ENCODE measurements at regions not wholly inside any gene's neighbourhood (a gene's known extent, or its start where the extent isn't known, plus 50 kb on each side); places are given as distances from the start of the nearest gene placed in this dataset.

DNA sequence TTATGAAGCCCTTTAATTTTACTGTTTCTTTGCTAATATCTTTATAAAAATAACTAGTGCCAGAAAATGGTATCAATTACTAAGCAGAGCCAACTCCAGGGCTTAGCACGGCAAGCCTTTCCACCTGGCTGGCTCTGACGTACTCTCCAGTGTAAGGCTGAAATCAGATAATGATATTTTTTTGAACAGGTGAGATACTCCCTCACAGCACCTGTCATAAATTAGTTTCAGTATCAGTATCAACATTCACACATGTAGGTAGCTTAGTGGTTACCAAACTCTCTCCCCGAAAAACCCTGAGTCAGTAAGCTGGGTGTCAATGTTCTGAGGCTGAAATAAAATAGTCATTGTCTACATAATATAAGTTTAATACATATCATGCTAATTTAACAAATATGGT lies 710.1 kb downstream of the SQOR start:
- TF ChIP-seq GATA2 (IDR thresholded peaks at IDR 0.05; ENCODE audit: low read depth, low read length): no peak
- no peak for TF ChIP-seq GATA3 (IDR thresholded peaks at IDR 0.05; ENCODE audit: low read depth, low read length)
